PC-3 (cell line): ENCODE measurements at regions not wholly inside any gene's neighbourhood (a gene's known extent, or its start where the extent isn't known, plus 50 kb on each side); places are given as distances from the start of the nearest gene placed in this dataset.
A peak's percentile ranks its signal among the peaks of the same experiment; 100 is the strongest.

Source experiments
- ATAC-seq: fragments of 200-7000 bp; cut with Tn5 transposase; 2 replicates; pipeline ENCODE4 v1.9.1; 2020; ENCODE audit warnings: mild to moderate bottlenecking, moderate library complexity
- BruUV-seq: library from RNA; stranded (reverse); fragments of 400-500 nt; replicated peaks from 2 replicates; lab custom pipeline; 2021; lab: Mats Ljungman, UMichigan
- CTCF ChIA-PET: fragments of 300-600 bp; sonication (Branson Sonifier 250); formaldehyde crosslinking; loops from one replicate; lab custom pipeline; 2022; ENCODE audit warnings: antibody characterized with exemption; lab: Charles Lee
- POLR2A ChIA-PET: fragments of 300-600 bp; sonication (Branson Sonifier 250); formaldehyde crosslinking; loops from one replicate; lab custom pipeline; 2022; ENCODE audit warnings: antibody characterized with exemption; ENCODE audit not compliant: unreplicated experiment; lab: Charles Lee
- DNase-seq: peaks from one replicate; pipeline ENCODE4 v3.0.0-alpha.2; 2015
- H2AFZ ChIP-seq: fragments of 300-600 bp; sonication (generic); 2 replicates; pipeline ENCODE4 v1.6.0; 2016; ENCODE audit warnings: antibody characterized with exemption, low read length
- H3F3A ChIP-seq: fragments of 300-600 bp; sonication (generic); one replicate; pipeline ENCODE4 v1.6.0; 2017; ENCODE audit warnings: antibody characterized with exemption, low read length, control low read depth, mild to moderate bottlenecking; ENCODE audit not compliant: unreplicated experiment
- H3K27ac ChIP-seq: fragments of 300-600 bp; sonication (generic); 2 replicates; pipeline ENCODE4 v1.5.1; 2016; ENCODE audit warnings: mild to moderate bottlenecking, low read length
- H3K27me3 ChIP-seq: fragments of 300-600 bp; sonication (generic); 2 replicates; pipeline ENCODE4 v1.6.1; 2016; ENCODE audit warnings: low read length, mixed read lengths
- H3K36me3 ChIP-seq: fragments of 300-600 bp; sonication (generic); 2 replicates; pipeline ENCODE4 v1.6.1; 2016; ENCODE audit warnings: low read depth, mixed run types, low read length, mixed read lengths
- H3K4me1 ChIP-seq: fragments of 300-600 bp; sonication (generic); 2 replicates; pipeline ENCODE4 v1.5.1; 2016; ENCODE audit warnings: low read length; ENCODE audit not compliant: insufficient read depth
- H3K4me2 ChIP-seq: fragments of 300-600 bp; sonication (generic); 2 replicates; pipeline ENCODE4 v1.6.0; 2016; ENCODE audit warnings: low read length
- H3K4me3 ChIP-seq: fragments of 300-600 bp; sonication (generic); 2 replicates; pipeline ENCODE4 v1.5.1; 2016; ENCODE audit warnings: mild to moderate bottlenecking, low read length, mixed read lengths
- H3K79me2 ChIP-seq: fragments of 300-600 bp; sonication (generic); 2 replicates; pipeline ENCODE4 v1.6.1; 2017; ENCODE audit warnings: low read length, mixed read lengths
- H3K9ac ChIP-seq: fragments of 300-600 bp; sonication (generic); 2 replicates; pipeline ENCODE4 v1.6.0; 2016; ENCODE audit warnings: mild to moderate bottlenecking, low read length
- H3K9me2 ChIP-seq: fragments of 300-600 bp; sonication (generic); replicated peaks from 2 replicates; pipeline ENCODE4 v1.6.1; 2016; ENCODE audit warnings: mixed run types, low read length, mixed read lengths
- H3K9me3 ChIP-seq: fragments of 300-600 bp; sonication (generic); 2 replicates; pipeline ENCODE4 v1.6.1; 2016; ENCODE audit warnings: low read length, mixed read lengths
- H4K20me1 ChIP-seq: fragments of 300-600 bp; sonication (generic); 2 replicates; pipeline ENCODE4 v1.6.1; 2016; ENCODE audit warnings: low read length, mixed read lengths
- CTCF ChIP-seq: fragments of 300-600 bp; sonication (generic); conservative IDR thresholded peaks from 2 replicates; pipeline ENCODE4 v1.5.1; 2017; ENCODE audit warnings: antibody characterized with exemption, low read depth, mild to moderate bottlenecking, low read length
- EZH2 ChIP-seq: fragments of 300-600 bp; sonication (generic); IDR thresholded peaks from one replicate; pipeline ENCODE4 v1.6.1; 2017; ENCODE audit warnings: antibody characterized with exemption, mild to moderate bottlenecking, low read length; ENCODE audit not compliant: unreplicated experiment
- EZH2phosphoT487 ChIP-seq: fragments of 300-600 bp; sonication (generic); IDR thresholded peaks from 2 replicates; pipeline ENCODE4 v1.6.1; 2018; ENCODE audit warnings: mild to moderate bottlenecking, antibody characterized with exemption, low read length, borderline replicate concordance
- intact Hi-C: fragments of 100-400 bp; cut with micrococcal nuclease; formaldehyde crosslinking; loops from 2 replicates; pipeline ENCODE4 v1.9.0; 2023

- Histone ChIP-seq H3K4me2 (peak overlapping the region; percentile 59), H3F3A (no peaks in the 10 kb centered on the region), H2AFZ (no peak overlapping the region), H3K79me2 (no peaks in the 10 kb centered on the region), H3K36me3 (no peaks in the 10 kb centered on the region), H3K9me2 (no peaks in the 10 kb centered on the region), H3K27ac (no peak overlapping the region), H3K27me3 (peaks cover 37% of the 10 kb centered on the region), H4K20me1 (no peaks in the 10 kb centered on the region), H3K9ac (no peak overlapping the region), H3K4me1 (0 out of 2 replicates have a peak, but pooled peaks cover 4% of the 10 kb centered on the region), H3K4me3 (peak overlapping the region; percentile 24; the same call in 1 of the 2 replicates), H3K9me3 (no peaks in the 10 kb centered on the region)
- no peak for TF ChIP-seq CTCF
- no peak for TF ChIP-seq EZH2phosphoT487
- TF ChIP-seq EZH2: no peak
- DNase-seq (peak; percentile 58), ATAC-seq (peak; percentile 56)
- ChIA-PET CTCF (interaction anchor here (0.7 to 0.8 kb wide), 2 partner anchors 9 to 67 kb away, joined by 3 to 6 read pairs; no protein-coding TSS in a partner anchor), POLR2A (no interaction called here)
- intact Hi-C loops: no loop called here
- BruUV-seq: no TSS peak
Observed at GRCh38 chr11:126140926-126141280, 70.5 kb downstream of the RPUSD4 start.

GRCh38 chr11:126140201-126140925 lies 71.1 kb downstream of the RPUSD4 start:
- H3K9me2 ChIP-seq: no peaks in the 10 kb centered on the region
- no peaks in the 10 kb centered on the region for H3K79me2 ChIP-seq
- H4K20me1 ChIP-seq: no peaks in the 10 kb centered on the region
- no peak overlapping the region for H3K27ac ChIP-seq
- ChIA-PET CTCF (interaction anchor here (0.7 kb wide), 1 partner anchor 66 kb away, joined by 6 read pairs; no protein-coding TSS in a partner anchor), POLR2A (no interaction called here)
- no peaks in the 10 kb centered on the region for H3K9me3 ChIP-seq
- no peaks in the 10 kb centered on the region for H3K36me3 ChIP-seq
- H3K4me1 ChIP-seq: 0 out of 2 replicates have a peak, but pooled peaks cover 4% of the 10 kb centered on the region
- no peak for DNase-seq
- peak overlapping the region; percentile 59 for H3K4me2 ChIP-seq
- intact Hi-C loops: no loop called here
- no peak for TF ChIP-seq CTCF
- TF ChIP-seq EZH2phosphoT487: no peak
- no peak for TF ChIP-seq EZH2
- no peak; the same call in 1 of the 2 replicates for ATAC-seq
- BruUV-seq: no TSS peak
- H3K9ac ChIP-seq: no peak overlapping the region
- no peaks in the 10 kb centered on the region for H3F3A ChIP-seq
- H3K27me3 ChIP-seq: peaks cover 37% of the 10 kb centered on the region
- no peak overlapping the region for H2AFZ ChIP-seq
- H3K4me3 ChIP-seq: no peak overlapping the region
